CD4-positive, alpha-beta T cell (primary cell): ENCODE measurements at regions not wholly inside any gene's neighbourhood (a gene's known extent, or its start where the extent isn't known, plus 50 kb on each side); places are given as distances from the start of the nearest gene placed in this dataset.

ENCODE experiments used
- ATAC-seq: fragments of 200-7000 bp; cut with Tn5 transposase; one replicate; pipeline ENCODE4 v1.10.0; 2022; ENCODE audit warnings: mild to moderate bottlenecking; ENCODE audit not compliant: poor library complexity
- CTCF ChIA-PET: fragments of 350-600 bp; sonication (Branson Sonifier 250); formaldehyde crosslinking; loops from one replicate; lab custom pipeline; 2021; ENCODE audit warnings: antibody characterized with exemption, inconsistent platforms; lab: Charles Lee
- POLR2A ChIA-PET: fragments of 350-600 bp; sonication (Branson Sonifier 250); formaldehyde crosslinking; loops from one replicate; lab custom pipeline; 2021; ENCODE audit warnings: antibody characterized with exemption, inconsistent platforms; lab: Charles Lee
- DNase-seq, 14 experiments: peaks; one replicate each; pipeline ENCODE4 v3.0.0-alpha.2; 2013 to 2020; ENCODE audit warnings: mixed read lengths in 2 of 14
- H3K27ac ChIP-seq, 2 donors: one replicate each; pipeline versions ENCODE4 v1.5.1 to v1.7.0; 2013; ENCODE audit warnings: low read length in 2 of 2, low read depth in 1 of 2, mild to moderate bottlenecking in 1 of 2
- H3K27me3 ChIP-seq, 2 experiments: 1 replicate in 1 of 2; 2 replicates in 1 of 2; pipeline versions ENCODE4 v1.6.1 to v1.7.0; 2013; ENCODE audit warnings: low read length in 2 of 2, control low read depth in 1 of 2, mild to moderate bottlenecking in 1 of 2, moderate library complexity in 1 of 2; ENCODE audit not compliant: insufficient read depth in 2 of 2, control insufficient read depth in 1 of 2
- H3K36me3 ChIP-seq: one replicate; pipeline ENCODE4 v1.6.1; 2013; ENCODE audit warnings: low read length, control low read depth; ENCODE audit not compliant: insufficient read depth
- H3K4me1 ChIP-seq: one replicate; pipeline ENCODE4 v1.6.1; 2013; ENCODE audit warnings: low read length, control low read depth; ENCODE audit not compliant: insufficient read depth
- H3K4me3 ChIP-seq: one replicate; pipeline ENCODE4 v1.5.1; 2013; ENCODE audit warnings: mild to moderate bottlenecking, low read length, moderate library complexity
- H3K9me3 ChIP-seq, 2 experiments: 1 replicate in 1 of 2; 2 replicates in 1 of 2; pipeline versions ENCODE4 v1.6.1 to v1.7.0; 2013; ENCODE audit warnings: low read length in 2 of 2, mild to moderate bottlenecking in 2 of 2, control low read depth in 1 of 2, moderate library complexity in 1 of 2; ENCODE audit not compliant: control insufficient read depth in 1 of 2, insufficient read depth in 1 of 2
- H3K27ac Mint-ChIP-seq: one replicate; pipeline ENCODE4 v1.8.0; 2020; ENCODE audit warnings: mixed read lengths
- H3K27me3 Mint-ChIP-seq: one replicate; pipeline ENCODE4 v1.8.0; 2021; ENCODE audit warnings: mixed read lengths
- H3K36me3 Mint-ChIP-seq: one replicate; pipeline ENCODE4 v1.8.0; 2021; ENCODE audit warnings: low read depth, mixed read lengths
- H3K4me1 Mint-ChIP-seq: one replicate; pipeline ENCODE4 v1.8.0; 2021; ENCODE audit warnings: low read depth, mixed read lengths
- H3K4me3 Mint-ChIP-seq: one replicate; pipeline ENCODE4 v1.8.0; 2020; ENCODE audit warnings: mild to moderate bottlenecking, mixed read lengths
- H3K9me3 Mint-ChIP-seq: one replicate; pipeline ENCODE4 v1.8.0; 2020; ENCODE audit warnings: mixed read lengths
- CTCF ChIP-seq: fragments of 200-600 bp; IDR thresholded peaks from one replicate; pipeline ENCODE4 v1.8.0; 2022; ENCODE audit warnings: antibody characterized with exemption, mild to moderate bottlenecking
- intact Hi-C, 2 experiments: fragments of 100-400 bp; cut with DNase I in 1 of 2; cut with micrococcal nuclease in 1 of 2; formaldehyde crosslinking; loops; one replicate each; pipeline versions ENCODE4 v1.15.1 to v1.9.0; 2023 to 2025; cut with DNase I, micrococcal nuclease

GRCh38 chr2:121098556-121098955 lies 186.4 kb downstream of the TFCP2L1 start:
- POLR2A ChIA-PET: no interaction called here
- no peaks in the 10 kb centered on the region for H3K4me1 ChIP-seq
- CTCF ChIA-PET: no interaction called here
- H3K27me3 Mint-ChIP-seq: peaks cover 16% of the 10 kb centered on the region
- TF ChIP-seq CTCF: no peak
- no peak overlapping the region for H3K27ac ChIP-seq
- H3K4me3 Mint-ChIP-seq: no peak overlapping the region
- no peaks in the 10 kb centered on the region for H3K36me3 Mint-ChIP-seq
- DNase-seq (no peak), ATAC-seq (no peak)
- H3K27me3 ChIP-seq: no peaks in the 10 kb centered on the region
- H3K9me3 ChIP-seq: peaks cover 0 to 6% of the 10 kb centered on the region in 2 experiments
- H3K9me3 Mint-ChIP-seq: no peaks in the 10 kb centered on the region
- no peak overlapping the region for H3K27ac Mint-ChIP-seq
- intact Hi-C loops: no loop called here
- no peaks in the 10 kb centered on the region for H3K4me1 Mint-ChIP-seq
- no peaks in the 10 kb centered on the region for H3K36me3 ChIP-seq
- H3K4me3 ChIP-seq: no peak overlapping the region

GRCh38 chr2:121099329-121100290 lies 185.4 kb downstream of the TFCP2L1 start:
- Mint-ChIP-seq H3K4me1 (no peaks in the 10 kb centered on the region), H3K4me3 (no peak overlapping the region), H3K9me3 (no peaks in the 10 kb centered on the region), H3K27me3 (peaks cover 21% of the 10 kb centered on the region), H3K36me3 (no peaks in the 10 kb centered on the region), H3K27ac (no peak overlapping the region)
- CTCF ChIA-PET: no interaction called here
- intact Hi-C loops: no loop called here
- Histone ChIP-seq H3K27me3 (no peaks in the 10 kb centered on the region), H3K9me3 (peaks cover 0 to 6% of the 10 kb centered on the region in 2 experiments), H3K36me3 (no peaks in the 10 kb centered on the region), H3K4me1 (no peaks in the 10 kb centered on the region), H3K27ac (no peak overlapping the region), H3K4me3 (no peak overlapping the region)
- no peak for ATAC-seq
- POLR2A ChIA-PET: no interaction called here
- DNase-seq: no peak
- TF ChIP-seq CTCF: no peak

GRCh38 chr2:121101093-121101715 lies 183.8 kb downstream of the TFCP2L1 start:
- Histone ChIP-seq H3K36me3 (no peaks in the 10 kb centered on the region), H3K4me3 (no peak overlapping the region), H3K27me3 (no peaks in the 10 kb centered on the region), H3K4me1 (no peaks in the 10 kb centered on the region), H3K27ac (no peak overlapping the region), H3K9me3 (no peaks in the 10 kb centered on the region)
- no peak for DNase-seq
- intact Hi-C loops: no loop called here
- no peak for TF ChIP-seq CTCF
- no peaks in the 10 kb centered on the region for H3K36me3 Mint-ChIP-seq
- CTCF ChIA-PET: no interaction called here
- H3K27me3 Mint-ChIP-seq: peaks cover 17% of the 10 kb centered on the region
- no peaks in the 10 kb centered on the region for H3K9me3 Mint-ChIP-seq
- POLR2A ChIA-PET: no interaction called here
- H3K27ac Mint-ChIP-seq: no peak overlapping the region
- no peak for ATAC-seq
- H3K4me1 Mint-ChIP-seq: no peaks in the 10 kb centered on the region
- H3K4me3 Mint-ChIP-seq: no peak overlapping the region
